Astrocyte of the spinal cord (primary cell): ENCODE measurements at regions not wholly inside any gene's neighbourhood (a gene's known extent, or its start where the extent isn't known, plus 50 kb on each side); places are given as distances from the start of the nearest gene placed in this dataset.
"Not testable (repeated sequence)": the region's sequence is repeated elsewhere in the genome, so short reads cannot be mapped to it uniquely, and the experiment has no call there.

Experiments
- DNase-seq: peaks from one replicate; pipeline ENCODE4 v3.0.0; 2011; ENCODE audit warnings: low read depth, low spot score
- H3K4me3 ChIP-seq: 2 replicates; pipeline ENCODE4 v1.5.1; 2011; ENCODE audit warnings: low read depth, mild to moderate bottlenecking, low read length, moderate library complexity
- in situ Hi-C: cut with HindIII; loops from 2 replicates; pipeline ENCODE4 v1.10.0; 2017; ENCODE audit warnings: low sequenced_read_pairs
- TF ChIP-seq, protein P1 (sequence below): IDR thresholded peaks from 2 replicates; pipeline ENCODE4 v1.5.1; 2012; ENCODE audit warnings: low read depth, mild to moderate bottlenecking, low read length, inconsistent platforms

- in situ Hi-C loops = no loop called here
- DNase-seq = peak; percentile 27
- TF ChIP-seq, protein P1, sequence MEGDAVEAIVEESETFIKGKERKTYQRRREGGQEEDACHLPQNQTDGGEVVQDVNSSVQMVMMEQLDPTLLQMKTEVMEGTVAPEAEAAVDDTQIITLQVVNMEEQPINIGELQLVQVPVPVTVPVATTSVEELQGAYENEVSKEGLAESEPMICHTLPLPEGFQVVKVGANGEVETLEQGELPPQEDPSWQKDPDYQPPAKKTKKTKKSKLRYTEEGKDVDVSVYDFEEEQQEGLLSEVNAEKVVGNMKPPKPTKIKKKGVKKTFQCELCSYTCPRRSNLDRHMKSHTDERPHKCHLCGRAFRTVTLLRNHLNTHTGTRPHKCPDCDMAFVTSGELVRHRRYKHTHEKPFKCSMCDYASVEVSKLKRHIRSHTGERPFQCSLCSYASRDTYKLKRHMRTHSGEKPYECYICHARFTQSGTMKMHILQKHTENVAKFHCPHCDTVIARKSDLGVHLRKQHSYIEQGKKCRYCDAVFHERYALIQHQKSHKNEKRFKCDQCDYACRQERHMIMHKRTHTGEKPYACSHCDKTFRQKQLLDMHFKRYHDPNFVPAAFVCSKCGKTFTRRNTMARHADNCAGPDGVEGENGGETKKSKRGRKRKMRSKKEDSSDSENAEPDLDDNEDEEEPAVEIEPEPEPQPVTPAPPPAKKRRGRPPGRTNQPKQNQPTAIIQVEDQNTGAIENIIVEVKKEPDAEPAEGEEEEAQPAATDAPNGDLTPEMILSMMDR = no peak
- H3K4me3 ChIP-seq = no peak overlapping the region
Measured at GRCh38 chr6:51108563-51109234, 290.0 kb downstream of the TFAP2B start.

DNA sequence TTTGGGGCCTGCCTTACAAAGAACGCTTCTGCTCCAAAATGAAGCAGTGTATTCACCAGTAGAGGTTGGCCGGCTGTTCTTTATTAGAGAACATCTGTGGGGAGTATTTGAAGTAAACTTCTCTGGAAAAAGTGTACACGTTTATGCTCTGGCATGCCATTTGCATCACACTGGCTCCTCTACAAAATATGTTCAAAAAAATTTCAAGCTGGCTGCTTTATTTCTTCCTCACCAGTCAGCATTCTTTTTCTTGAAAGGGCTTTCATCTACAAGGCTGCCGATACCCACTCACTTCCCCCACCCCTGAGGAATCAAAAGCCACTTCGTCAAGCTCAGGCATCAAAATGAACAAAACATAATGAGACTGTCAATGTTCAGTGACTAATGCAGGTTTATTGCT lies 294.1 kb downstream of the TFAP2B start:
- in situ Hi-C loops = no loop called here
- TF ChIP-seq, protein P1 = no peak
- no peak overlapping the region for H3K4me3 ChIP-seq
- DNase-seq = no peak

GRCh38 chr6:51116723-51117122 lies 298.1 kb downstream of the TFAP2B start:
- no peak for DNase-seq
- TF ChIP-seq, protein P1 = no peak
- in situ Hi-C loops = no loop called here
- no peak overlapping the region for H3K4me3 ChIP-seq

DNA sequence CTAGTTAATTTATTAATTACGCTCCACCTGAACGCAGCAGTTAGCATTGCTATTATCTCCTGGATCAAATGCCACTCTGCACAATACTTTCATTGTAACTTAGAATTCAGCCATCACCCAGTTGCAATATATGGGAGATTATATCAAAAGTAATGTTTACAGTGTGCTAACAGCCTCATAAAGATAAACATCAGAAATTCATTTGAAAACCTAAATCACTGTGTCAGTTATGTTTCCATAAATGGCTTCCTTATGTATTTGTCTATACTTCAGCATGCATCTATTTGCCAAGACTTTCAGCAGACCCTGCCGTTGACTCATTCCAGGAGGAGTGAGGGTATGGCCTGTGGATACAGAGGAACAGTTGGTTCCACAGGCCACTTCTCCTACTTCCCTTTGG lies 300.1 kb downstream of the TFAP2B start:
- TF ChIP-seq, protein P1 = no peak
- H3K4me3 ChIP-seq = no peak overlapping the region
- no peak for DNase-seq
- in situ Hi-C loops = no loop called here

DNA sequence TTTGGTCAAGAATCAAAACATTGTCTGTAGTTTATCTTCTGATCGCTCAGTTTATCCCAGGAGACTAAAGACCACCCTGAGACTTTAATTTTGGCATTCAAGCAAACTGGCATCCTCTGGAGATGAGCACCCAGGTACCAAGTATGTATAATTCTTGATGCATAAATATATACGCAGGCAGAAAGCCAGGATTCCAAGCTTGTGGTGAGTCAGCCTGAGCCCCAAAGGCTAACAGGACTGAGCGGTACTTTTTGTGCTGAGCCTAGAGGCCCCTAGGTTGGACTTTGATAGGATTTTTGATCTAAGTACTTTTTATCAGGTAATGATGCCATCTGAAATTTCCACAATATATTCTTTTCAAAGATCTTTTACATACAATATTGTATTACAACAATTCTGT lies 301.3 kb downstream of the TFAP2B start:
- DNase-seq = no peak
- TF ChIP-seq, protein P1 = no peak
- in situ Hi-C loops = no loop called here
- H3K4me3 ChIP-seq = no peak overlapping the region

GRCh38 chr6:51121380-51121976 lies 302.8 kb downstream of the TFAP2B start:
- DNase-seq, H3K4me3 ChIP-seq, in situ Hi-C loops: not testable (repeated sequence)

DNA sequence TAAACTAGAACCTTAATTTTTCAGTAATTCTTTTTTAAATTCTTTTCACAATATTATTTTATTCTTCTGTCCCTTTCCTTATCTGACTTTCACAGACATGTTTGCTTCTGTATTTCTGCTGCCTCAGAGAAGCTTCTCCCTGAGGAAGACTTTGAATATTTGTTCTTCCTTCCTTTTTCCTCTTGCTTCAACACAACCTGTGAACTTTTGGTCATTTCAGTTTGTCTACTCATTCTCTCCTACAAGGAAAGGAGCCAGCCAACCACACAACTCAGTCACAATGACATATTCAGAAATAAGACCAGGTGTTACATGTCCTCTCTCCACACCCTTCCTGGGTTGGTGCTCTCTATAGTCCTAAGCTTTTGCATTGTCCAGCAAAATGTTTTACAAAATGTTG lies 310.4 kb downstream of the TFAP2B start:
- in situ Hi-C loops = no loop called here
- no peak for DNase-seq
- TF ChIP-seq, protein P1 = no peak
- no peak overlapping the region for H3K4me3 ChIP-seq
